ENCODE measurements at regions not wholly inside any gene's neighbourhood (a gene's known extent, or its start where the extent isn't known, plus 50 kb on each side); places are given as distances from the start of the nearest gene placed in this dataset.
"Not testable (repeated sequence)": the region's sequence is repeated elsewhere in the genome, so short reads cannot be mapped to it uniquely, and the experiment has no call there.

DNA sequence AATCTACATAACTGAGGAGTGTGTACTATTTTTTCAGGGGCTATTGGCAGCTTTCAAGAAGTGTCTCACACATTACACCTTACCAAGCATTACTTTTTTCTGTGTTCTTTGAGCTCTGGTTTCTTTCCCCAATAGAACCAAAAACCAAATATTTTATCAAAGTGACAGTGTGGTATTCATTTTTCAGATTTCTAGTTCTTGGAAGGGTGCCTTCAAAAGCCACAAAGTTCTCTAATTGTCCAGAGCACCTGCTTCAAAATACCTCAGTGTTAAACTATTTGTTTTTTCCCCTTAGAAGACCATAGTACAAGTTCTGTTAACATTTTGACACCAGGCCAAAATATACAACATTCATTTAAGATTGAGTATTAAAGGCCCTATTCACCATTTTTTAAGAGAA is 515.7 kb downstream of the ETNK1 start:
- H3K79me2 ChIP-seq (ENCODE audit: insufficient read depth), result no peaks in the 10 kb centered on the region
- no peak overlapping the region for H3K9ac ChIP-seq
- no peak overlapping the region for H3K4me3 ChIP-seq
- H3K4me1 ChIP-seq (ENCODE audit: insufficient read depth), result no peaks in the 10 kb centered on the region
- no peak overlapping the region for H2AFZ ChIP-seq
- H3K9me2 ChIP-seq (ENCODE audit: insufficient read depth), result no peaks in the 10 kb centered on the region
- no peaks in the 10 kb centered on the region for H3K27me3 ChIP-seq (replicated peaks; ENCODE audit: insufficient read depth)
- H3K9me3 ChIP-seq (ENCODE audit: low read depth), result no peaks in the 10 kb centered on the region
- no peaks in the 10 kb centered on the region for H4K20me1 ChIP-seq (ENCODE audit: insufficient read depth)
- H3F3A ChIP-seq (ENCODE audit: insufficient read depth), result no peaks in the 10 kb centered on the region
- no peak overlapping the region for H3K4me2 ChIP-seq (ENCODE audit: unreplicated experiment)
- no peaks in the 10 kb centered on the region for H3K36me3 ChIP-seq (ENCODE audit: low read depth)
- TF ChIP-seq EZH2phosphoT487 (IDR thresholded peaks at IDR 0.05; ENCODE audit: insufficient read depth, low read depth) (no peak), EZH2 (IDR thresholded peaks at IDR 0.05; ENCODE audit: insufficient read depth, poor library complexity, severe bottlenecking) (no peak)
- in situ Hi-C loops (cut with MboI), result no loop called here
- no peak for DNase-seq
- no peak overlapping the region for H3K27ac ChIP-seq

DNA sequence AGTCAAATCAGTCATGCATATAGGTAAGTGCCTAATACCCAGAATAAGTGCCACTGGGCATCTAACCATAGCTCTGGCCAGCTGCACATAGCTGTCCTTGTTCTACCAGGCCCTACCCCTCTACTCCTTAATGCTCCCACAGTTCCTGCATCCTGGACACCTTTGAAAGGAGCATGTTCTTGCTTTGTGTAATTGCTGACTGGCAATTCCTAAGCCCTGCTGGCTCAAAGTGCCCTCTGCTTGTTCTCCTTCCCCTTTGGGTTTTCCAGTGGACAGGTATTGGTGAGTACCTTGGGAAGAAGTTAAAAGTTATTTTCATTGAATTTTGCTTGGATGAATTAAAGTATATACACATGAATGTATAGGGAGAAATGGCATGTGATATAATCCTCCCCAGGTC is 516.4 kb downstream of the ETNK1 start:
- Histone ChIP-seq H3K79me2 (ENCODE audit: insufficient read depth) (no peaks in the 10 kb centered on the region), H3K9ac (no peak overlapping the region), H3K36me3 (ENCODE audit: low read depth) (no peaks in the 10 kb centered on the region), H3K4me3 (no peak overlapping the region), H3K27me3 (replicated peaks; ENCODE audit: insufficient read depth) (no peaks in the 10 kb centered on the region), H2AFZ (no peak overlapping the region), H3F3A (ENCODE audit: insufficient read depth) (no peaks in the 10 kb centered on the region), H3K9me2 (ENCODE audit: insufficient read depth) (no peaks in the 10 kb centered on the region), H4K20me1 (ENCODE audit: insufficient read depth) (no peaks in the 10 kb centered on the region), H3K27ac (no peak overlapping the region), H3K4me1 (ENCODE audit: insufficient read depth) (no peaks in the 10 kb centered on the region), H3K9me3 (ENCODE audit: low read depth) (no peaks in the 10 kb centered on the region), H3K4me2 (ENCODE audit: unreplicated experiment) (no peak overlapping the region)
- no peak for DNase-seq
- in situ Hi-C loops (cut with MboI), result no loop called here
- no peak for TF ChIP-seq EZH2phosphoT487 (IDR thresholded peaks at IDR 0.05; ENCODE audit: insufficient read depth, low read depth)
- TF ChIP-seq EZH2 (IDR thresholded peaks at IDR 0.05; ENCODE audit: insufficient read depth, poor library complexity, severe bottlenecking), result no peak

DNA sequence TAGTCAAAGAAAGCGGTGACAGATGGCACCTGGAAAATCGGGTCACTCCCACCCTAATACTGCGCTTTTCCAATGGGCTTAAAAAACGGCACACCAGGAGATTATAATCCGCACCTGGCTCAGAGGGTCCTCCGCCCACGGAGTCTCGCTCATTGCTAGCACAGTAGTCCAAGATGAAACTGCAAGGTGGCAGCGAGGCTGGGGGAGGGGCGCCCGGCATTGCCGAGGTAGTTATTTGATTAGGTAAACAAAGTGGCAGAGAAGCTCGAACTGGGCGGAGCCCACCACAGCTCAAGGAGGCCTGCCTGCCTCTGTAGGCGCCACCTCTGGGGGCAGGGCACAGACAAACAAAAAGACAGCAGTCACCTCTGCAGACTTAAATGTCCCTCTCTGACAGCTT is 521.1 kb downstream of the ETNK1 start:
- 58 to 63% methylated on average over 12 to 15 of the region's 15 CpGs for WGBS, 2 experiments (ENCODE audit: low coverage in 1 of 2, low lambda C conversion rate in 2 of 2, missing lambda C conversion rate in 2 of 2)
- H3K9me2 ChIP-seq (ENCODE audit: insufficient read depth); H2AFZ ChIP-seq; H3K4me1 ChIP-seq (ENCODE audit: insufficient read depth); H3K4me2 ChIP-seq (ENCODE audit: unreplicated experiment); DNase-seq; H3K79me2 ChIP-seq (ENCODE audit: insufficient read depth); H3K36me3 ChIP-seq (ENCODE audit: low read depth); H3K27ac ChIP-seq; H4K20me1 ChIP-seq (ENCODE audit: insufficient read depth); H3K4me3 ChIP-seq; H3F3A ChIP-seq (ENCODE audit: insufficient read depth); H3K9ac ChIP-seq; H3K9me3 ChIP-seq (ENCODE audit: low read depth); H3K27me3 ChIP-seq (replicated peaks; ENCODE audit: insufficient read depth); in situ Hi-C loops (cut with MboI): not testable (repeated sequence)

DNA sequence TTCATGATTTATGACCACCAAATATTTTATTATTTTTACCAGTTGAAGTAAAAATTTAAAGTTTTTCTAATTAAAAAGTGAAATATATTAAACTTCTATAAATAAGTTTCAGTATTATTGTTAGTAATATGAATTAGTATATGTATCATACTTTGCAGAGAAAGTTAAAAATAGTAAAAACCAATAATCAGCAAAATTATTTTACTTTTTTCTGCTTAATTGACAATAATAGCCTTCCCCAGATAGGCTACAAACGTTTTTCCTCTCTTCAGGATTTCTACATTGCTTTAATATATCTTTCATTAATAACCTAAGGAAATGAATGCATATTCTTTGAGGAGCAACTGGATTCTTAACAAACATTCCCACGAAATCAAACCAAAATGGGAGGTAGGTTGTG is 543.5 kb downstream of the ETNK1 start:
- TF ChIP-seq EZH2 (IDR thresholded peaks at IDR 0.05; ENCODE audit: insufficient read depth, poor library complexity, severe bottlenecking) (no peak), EZH2phosphoT487 (IDR thresholded peaks at IDR 0.05; ENCODE audit: insufficient read depth, low read depth) (no peak)
- DNase-seq, result no peak

DNA sequence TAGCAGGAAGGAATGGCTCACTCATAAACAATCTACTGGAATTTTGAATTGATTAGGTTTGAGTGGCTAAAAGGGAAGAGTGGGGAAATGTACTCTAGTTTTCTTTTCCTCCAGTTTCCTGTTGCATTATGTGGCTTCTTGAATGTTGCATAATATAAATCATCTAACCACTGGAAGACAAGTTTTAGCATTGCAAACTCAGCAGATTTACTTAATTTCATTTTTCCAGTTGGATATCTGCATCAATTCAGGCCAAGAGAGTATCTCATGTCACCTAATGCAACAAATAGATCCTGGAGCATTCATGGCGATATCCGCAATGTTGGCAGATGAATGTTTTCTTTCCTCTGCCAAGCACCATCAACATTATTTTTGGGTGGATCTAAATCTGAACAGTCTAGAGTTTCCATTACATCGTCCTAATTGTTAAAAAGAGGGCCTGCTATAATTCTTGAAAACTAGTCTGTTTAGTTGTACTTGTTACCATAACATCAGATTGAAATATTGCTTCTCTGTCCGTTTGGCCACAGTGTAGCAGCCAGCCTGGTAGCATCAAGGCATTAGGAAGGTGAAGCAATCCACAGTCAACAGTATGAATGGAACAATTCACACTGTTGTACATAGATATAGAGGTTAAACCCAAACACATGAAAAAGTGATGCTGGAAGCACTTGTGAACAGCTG is 544.2 kb downstream of the ETNK1 start:
- TF ChIP-seq EZH2phosphoT487 (IDR thresholded peaks at IDR 0.05; ENCODE audit: insufficient read depth, low read depth), result no peak
- TF ChIP-seq EZH2 (IDR thresholded peaks at IDR 0.05; ENCODE audit: insufficient read depth, poor library complexity, severe bottlenecking), result no peak
- H2AFZ ChIP-seq, result no peak overlapping the region
- H4K20me1 ChIP-seq (ENCODE audit: insufficient read depth), result no peaks in the 10 kb centered on the region
- no peaks in the 10 kb centered on the region for H3K36me3 ChIP-seq (ENCODE audit: low read depth)
- no peak overlapping the region for H3K4me3 ChIP-seq
- no peaks in the 10 kb centered on the region for H3K27me3 ChIP-seq (replicated peaks; ENCODE audit: insufficient read depth)
- no peaks in the 10 kb centered on the region for H3K9me2 ChIP-seq (ENCODE audit: insufficient read depth)
- no peak overlapping the region for H3K27ac ChIP-seq
- no peaks in the 10 kb centered on the region for H3F3A ChIP-seq (ENCODE audit: insufficient read depth)
- no peak overlapping the region for H3K4me2 ChIP-seq (ENCODE audit: unreplicated experiment)
- no peak overlapping the region for H3K9ac ChIP-seq
- DNase-seq, result no peak
- in situ Hi-C loops (cut with MboI), result no loop called here
- no peaks in the 10 kb centered on the region for H3K4me1 ChIP-seq (ENCODE audit: insufficient read depth)
- no peaks in the 10 kb centered on the region for H3K9me3 ChIP-seq (ENCODE audit: low read depth)
- H3K79me2 ChIP-seq (ENCODE audit: insufficient read depth), result no peaks in the 10 kb centered on the region
- WGBS, 2 experiments (ENCODE audit: low coverage in 1 of 2, low lambda C conversion rate in 2 of 2, missing lambda C conversion rate in 2 of 2), result 28 to 40% methylated on average over 4 of the region's 4 CpGs

More for the DNA sequence above, 543.5 kb downstream of the ETNK1 start:
- H3K4me3 ChIP-seq, result no peak overlapping the region
- H3K9ac ChIP-seq, result no peak overlapping the region
- H3K4me1 ChIP-seq (ENCODE audit: insufficient read depth), result no peaks in the 10 kb centered on the region
- H3K9me2 ChIP-seq (ENCODE audit: insufficient read depth), result no peaks in the 10 kb centered on the region
- no peaks in the 10 kb centered on the region for H4K20me1 ChIP-seq (ENCODE audit: insufficient read depth)
- no peaks in the 10 kb centered on the region for H3K9me3 ChIP-seq (ENCODE audit: low read depth)
- no peaks in the 10 kb centered on the region for H3K36me3 ChIP-seq (ENCODE audit: low read depth)
- H3F3A ChIP-seq (ENCODE audit: insufficient read depth), result no peaks in the 10 kb centered on the region
- in situ Hi-C loops (cut with MboI), result no loop called here
- no peaks in the 10 kb centered on the region for H3K27me3 ChIP-seq (replicated peaks; ENCODE audit: insufficient read depth)
- H3K27ac ChIP-seq, result no peak overlapping the region
- H3K79me2 ChIP-seq (ENCODE audit: insufficient read depth), result no peaks in the 10 kb centered on the region
- WGBS, 2 experiments (ENCODE audit: low coverage in 1 of 2, low lambda C conversion rate in 2 of 2, missing lambda C conversion rate in 2 of 2), result 0 to 1% methylated on average over 2 of the region's 2 CpGs
- no peak overlapping the region for H3K4me2 ChIP-seq (ENCODE audit: unreplicated experiment)
- H2AFZ ChIP-seq, result no peak overlapping the region

All from GM23248 (cell line).